Fibroblast of villous mesenchyme (primary cell): ENCODE measurements at regions not wholly inside any gene's neighbourhood (a gene's known extent, or its start where the extent isn't known, plus 50 kb on each side); places are given as distances from the start of the nearest gene placed in this dataset.
A peak's percentile ranks its signal among the peaks of the same experiment; 100 is the strongest.

Experiments used
- DNase-seq: peaks from one replicate; pipeline ENCODE4 v3.0.0-alpha.2; 2010; ENCODE audit warnings: low read depth
- H3K4me3 ChIP-seq: 2 replicates; pipeline ENCODE4 v1.5.1; 2011; ENCODE audit warnings: low read depth, mild to moderate bottlenecking, low read length
- CTCF ChIP-seq: IDR thresholded peaks from 2 replicates; pipeline ENCODE4 v1.5.1; 2012; ENCODE audit warnings: low read depth, mild to moderate bottlenecking, low read length; ENCODE audit not compliant: insufficient read depth

- no peak overlapping the region for H3K4me3 ChIP-seq
- TF ChIP-seq CTCF: no peak
- peak; percentile 57 for DNase-seq
Measured at GRCh38 chr4:156576946-156577345, 394.7 kb downstream of the PDGFC start.

GRCh38 chr4:156575430-156576073 is 396.0 kb downstream of the PDGFC start:
- TF ChIP-seq CTCF: no peak
- H3K4me3 ChIP-seq: no peak overlapping the region
- DNase-seq: no peak

GRCh38 chr4:156571146-156571545 is 400.5 kb downstream of the PDGFC start:
- no peak overlapping the region for H3K4me3 ChIP-seq
- no peak for DNase-seq
- no peak for TF ChIP-seq CTCF

- no peak overlapping the region for H3K4me3 ChIP-seq
- DNase-seq: no peak
- TF ChIP-seq CTCF: no peak
Measured at GRCh38 chr4:156569535-156569934, 402.1 kb downstream of the PDGFC start.

GRCh38 chr4:156568484-156568883 is 403.1 kb downstream of the PDGFC start:
- no peak for DNase-seq
- no peak overlapping the region for H3K4me3 ChIP-seq
- no peak for TF ChIP-seq CTCF

GRCh38 chr4:156568041-156568440 is 403.6 kb downstream of the PDGFC start:
- no peak for TF ChIP-seq CTCF
- DNase-seq: no peak

GRCh38 chr4:156560701-156561100 is 410.9 kb downstream of the PDGFC start:
- no peak overlapping the region for H3K4me3 ChIP-seq
- no peak for DNase-seq
- no peak for TF ChIP-seq CTCF

More at GRCh38 chr4:156568041-156568440, 403.6 kb downstream of the PDGFC start:
- H3K4me3 ChIP-seq: no peak overlapping the region
